ENCODE measurements at regions not wholly inside any gene's neighbourhood (a gene's known extent, or its start where the extent isn't known, plus 50 kb on each side); places are given as distances from the start of the nearest gene placed in this dataset.
"Not testable (repeated sequence)": the region's sequence is repeated elsewhere in the genome, so short reads cannot be mapped to it uniquely, and the experiment has no call there.

GRCh38 chr2:122319539-122320132 lies 564.2 kb downstream of the TSN start:
- no peak overlapping the region for H3K4me3 Mint-ChIP-seq
- H3K9me3 Mint-ChIP-seq = peaks cover 5 to 12% (median 12%) of the 10 kb centered on the region in 3 donors
- H3K36me3 Mint-ChIP-seq = no peaks in the 10 kb centered on the region
- H3K27ac Mint-ChIP-seq = no peak overlapping the region
- H3K27me3 Mint-ChIP-seq = no peaks in the 10 kb centered on the region
- H3K4me1 Mint-ChIP-seq = no peaks in the 10 kb centered on the region

GRCh38 chr2:122322815-122323214 lies 567.4 kb downstream of the TSN start:
- Mint-ChIP-seq H3K4me1 (no peaks in the 10 kb centered on the region), H3K4me3 (no peak overlapping the region), H3K27ac (no peak overlapping the region), H3K36me3 (no peaks in the 10 kb centered on the region), H3K9me3 (peaks cover 5 to 10% (median 7%) of the 10 kb centered on the region in 3 donors), H3K27me3 (no peaks in the 10 kb centered on the region)

GRCh38 chr2:122323927-122324326 lies 568.5 kb downstream of the TSN start:
- H3K9me3 Mint-ChIP-seq = peaks cover 4 to 11% (median 5%) of the 10 kb centered on the region in 3 donors
- H3K4me3 Mint-ChIP-seq = no peak overlapping the region
- no peaks in the 10 kb centered on the region for H3K27me3 Mint-ChIP-seq
- H3K36me3 Mint-ChIP-seq = no peaks in the 10 kb centered on the region
- H3K27ac Mint-ChIP-seq = no peak overlapping the region
- no peaks in the 10 kb centered on the region for H3K4me1 Mint-ChIP-seq

GRCh38 chr2:122326471-122326870 lies 571.0 kb downstream of the TSN start:
- Mint-ChIP-seq H3K36me3 (no peaks in the 10 kb centered on the region), H3K9me3 (peaks cover 0 to 8% (median 1%) of the 10 kb centered on the region in 3 donors), H3K27ac (no peak overlapping the region), H3K4me1 (no peaks in the 10 kb centered on the region), H3K4me3 (no peak overlapping the region), H3K27me3 (no peaks in the 10 kb centered on the region)

GRCh38 chr2:122328816-122329215 lies 573.4 kb downstream of the TSN start:
- H3K36me3 Mint-ChIP-seq = no peaks in the 10 kb centered on the region
- peaks cover 0 to 8% (median 1%) of the 10 kb centered on the region in 3 donors for H3K9me3 Mint-ChIP-seq
- no peaks in the 10 kb centered on the region for H3K27me3 Mint-ChIP-seq
- H3K27ac Mint-ChIP-seq = no peak overlapping the region
- no peak overlapping the region for H3K4me3 Mint-ChIP-seq
- no peaks in the 10 kb centered on the region for H3K4me1 Mint-ChIP-seq

GRCh38 chr2:122329278-122329677 lies 573.8 kb downstream of the TSN start:
- Mint-ChIP-seq H3K9me3 (peaks cover 0 to 10% (median 1%) of the 10 kb centered on the region in 3 donors), H3K27ac (no peak overlapping the region), H3K4me1 (no peaks in the 10 kb centered on the region), H3K27me3 (no peaks in the 10 kb centered on the region), H3K36me3 (no peaks in the 10 kb centered on the region), H3K4me3 (no peak overlapping the region)

- no peak overlapping the region for H3K27ac Mint-ChIP-seq
Observed at GRCh38 chr2:122333932-122334331, 578.5 kb downstream of the TSN start.

GRCh38 chr2:122338000-122338399 lies 582.5 kb downstream of the TSN start:
- no peak overlapping the region for H3K4me3 Mint-ChIP-seq
- no peaks in the 10 kb centered on the region for H3K4me1 Mint-ChIP-seq
- no peaks in the 10 kb centered on the region for H3K36me3 Mint-ChIP-seq
- H3K27me3 Mint-ChIP-seq = no peaks in the 10 kb centered on the region
- H3K9me3 Mint-ChIP-seq = peaks cover 0 to 2% (median 0%) of the 10 kb centered on the region in 3 donors
- H3K27ac Mint-ChIP-seq = no peak overlapping the region

More at GRCh38 chr2:122333932-122334331, 578.5 kb downstream of the TSN start:
- no peaks in the 10 kb centered on the region for H3K27me3 Mint-ChIP-seq
- no peaks in the 10 kb centered on the region for H3K4me1 Mint-ChIP-seq
- no peaks in the 10 kb centered on the region for H3K36me3 Mint-ChIP-seq
- H3K9me3 Mint-ChIP-seq = peaks cover 0 to 3% (median 0%) of the 10 kb centered on the region in 3 donors
- no peak overlapping the region for H3K4me3 Mint-ChIP-seq

GRCh38 chr2:122340246-122340645 lies 584.8 kb downstream of the TSN start:
- H3K4me1 Mint-ChIP-seq = no peaks in the 10 kb centered on the region
- H3K36me3 Mint-ChIP-seq = no peaks in the 10 kb centered on the region
- H3K4me3 Mint-ChIP-seq = no peak overlapping the region
- H3K9me3 Mint-ChIP-seq = peaks cover under 1 to 3% (median 2%) of the 10 kb centered on the region in 3 donors
- no peak overlapping the region for H3K27ac Mint-ChIP-seq
- no peaks in the 10 kb centered on the region for H3K27me3 Mint-ChIP-seq

- H3K4me3 Mint-ChIP-seq = no peak overlapping the region
- H3K36me3 Mint-ChIP-seq = no peaks in the 10 kb centered on the region
- H3K9me3 Mint-ChIP-seq = peaks cover 3 to 5% (median 3%) of the 10 kb centered on the region in 3 donors
- no peak overlapping the region for H3K27ac Mint-ChIP-seq
- H3K27me3 Mint-ChIP-seq = no peaks in the 10 kb centered on the region
- no peaks in the 10 kb centered on the region for H3K4me1 Mint-ChIP-seq
Observed at GRCh38 chr2:122341007-122341406, 585.6 kb downstream of the TSN start.

- H3K9me3 Mint-ChIP-seq, H3K4me3 Mint-ChIP-seq, H3K36me3 Mint-ChIP-seq, H3K27ac Mint-ChIP-seq, H3K4me1 Mint-ChIP-seq, H3K27me3 Mint-ChIP-seq: not testable (repeated sequence)
Observed at GRCh38 chr2:122352151-122352550, 596.7 kb downstream of the TSN start.

GRCh38 chr2:122357998-122358397 lies 602.5 kb downstream of the TSN start:
- peaks cover 3 to 6% (median 5%) of the 10 kb centered on the region in 3 donors for H3K9me3 Mint-ChIP-seq
- H3K4me1 Mint-ChIP-seq = no peaks in the 10 kb centered on the region
- no peak overlapping the region for H3K4me3 Mint-ChIP-seq
- no peak overlapping the region for H3K27ac Mint-ChIP-seq
- H3K27me3 Mint-ChIP-seq = no peaks in the 10 kb centered on the region
- no peaks in the 10 kb centered on the region for H3K36me3 Mint-ChIP-seq

GRCh38 chr2:122358729-122359128 lies 603.3 kb downstream of the TSN start:
- no peak overlapping the region for H3K4me3 Mint-ChIP-seq
- no peaks in the 10 kb centered on the region for H3K36me3 Mint-ChIP-seq
- no peak overlapping the region for H3K27ac Mint-ChIP-seq
- H3K9me3 Mint-ChIP-seq = peaks cover 3 to 6% (median 5%) of the 10 kb centered on the region in 3 donors
- no peaks in the 10 kb centered on the region for H3K4me1 Mint-ChIP-seq
- H3K27me3 Mint-ChIP-seq = no peaks in the 10 kb centered on the region

GRCh38 chr2:122363885-122364284 lies 608.4 kb downstream of the TSN start:
- no peak overlapping the region for H3K4me3 Mint-ChIP-seq
- no peaks in the 10 kb centered on the region for H3K36me3 Mint-ChIP-seq
- no peak overlapping the region for H3K27ac Mint-ChIP-seq
- peaks cover 0 to 3% (median 2%) of the 10 kb centered on the region in 3 donors for H3K9me3 Mint-ChIP-seq
- H3K27me3 Mint-ChIP-seq = no peaks in the 10 kb centered on the region
- H3K4me1 Mint-ChIP-seq = no peaks in the 10 kb centered on the region

GRCh38 chr2:122366427-122366826 lies 611.0 kb downstream of the TSN start:
- H3K36me3 Mint-ChIP-seq = no peaks in the 10 kb centered on the region
- H3K27me3 Mint-ChIP-seq = no peaks in the 10 kb centered on the region
- H3K9me3 Mint-ChIP-seq = peaks cover 0 to 3% (median 2%) of the 10 kb centered on the region in 3 donors
- no peak overlapping the region for H3K4me3 Mint-ChIP-seq
- no peaks in the 10 kb centered on the region for H3K4me1 Mint-ChIP-seq
- H3K27ac Mint-ChIP-seq = no peak overlapping the region

- H3K9me3 Mint-ChIP-seq = peaks cover 2 to 5% (median 2%) of the 10 kb centered on the region in 3 donors
- H3K27me3 Mint-ChIP-seq = no peaks in the 10 kb centered on the region
- no peaks in the 10 kb centered on the region for H3K36me3 Mint-ChIP-seq
- no peak overlapping the region for H3K27ac Mint-ChIP-seq
- no peak overlapping the region for H3K4me3 Mint-ChIP-seq
- H3K4me1 Mint-ChIP-seq = no peaks in the 10 kb centered on the region
Observed at GRCh38 chr2:122366969-122367645, 611.7 kb downstream of the TSN start.
